Mesenchymal stem cell (in vitro differentiated cells and primary cell): ENCODE measurements at regions not wholly inside any gene's neighbourhood (a gene's known extent, or its start where the extent isn't known, plus 50 kb on each side); places are given as distances from the start of the nearest gene placed in this dataset.
A peak's percentile ranks its signal among the peaks of the same experiment; 100 is the strongest.

Source experiments
- DNase-seq: peaks from one replicate; pipeline ENCODE4 v3.0.0-alpha.2; 2013
- H2AFZ ChIP-seq: one replicate; pipeline ENCODE4 v1.6.1; 2013; ENCODE audit warnings: low read depth, mild to moderate bottlenecking, control low read depth, inconsistent platforms, low read length, moderate library complexity
- H2AK5ac ChIP-seq: 2 replicates; pipeline ENCODE4 v1.6.1; 2013; ENCODE audit warnings: low read length, moderate library complexity, mild to moderate bottlenecking, inconsistent platforms; ENCODE audit not compliant: severe bottlenecking
- H2BK120ac ChIP-seq: one replicate; pipeline ENCODE4 v1.6.1; 2013; ENCODE audit warnings: low read depth, mild to moderate bottlenecking, inconsistent platforms, low read length, moderate library complexity
- H2BK12ac ChIP-seq, 2 experiments: one replicate each; pipeline ENCODE4 v1.6.1; 2013; ENCODE audit warnings: inconsistent platforms in 2 of 2, low read length in 2 of 2, mild to moderate bottlenecking in 2 of 2, moderate library complexity in 2 of 2, control low read depth in 1 of 2
- H2BK15ac ChIP-seq: one replicate; pipeline ENCODE4 v1.6.1; 2013; ENCODE audit warnings: mild to moderate bottlenecking, low read depth, inconsistent platforms; ENCODE audit not compliant: poor library complexity, severe bottlenecking
- H2BK5ac ChIP-seq: 2 replicates; pipeline ENCODE4 v1.6.1; 2013; ENCODE audit warnings: low read depth, mild to moderate bottlenecking, low read length, control low read depth, inconsistent platforms; ENCODE audit not compliant: poor library complexity, severe bottlenecking
- H3K14ac ChIP-seq, 2 experiments: one replicate each; pipeline ENCODE4 v1.6.1; 2013; ENCODE audit warnings: inconsistent platforms in 2 of 2, low read length in 2 of 2, control low read depth in 1 of 2, mild to moderate bottlenecking in 1 of 2, moderate library complexity in 1 of 2
- H3K18ac ChIP-seq, 2 experiments: one replicate each; pipeline ENCODE4 v1.6.1; 2013; ENCODE audit warnings: inconsistent platforms in 2 of 2, low read length in 2 of 2, control low read depth in 1 of 2, low read depth in 1 of 2, mild to moderate bottlenecking in 1 of 2
- H3K23ac ChIP-seq, 2 experiments: one replicate each; pipeline ENCODE4 v1.6.1; 2013; ENCODE audit warnings: inconsistent platforms in 2 of 2, low read length in 2 of 2, mild to moderate bottlenecking in 2 of 2, moderate library complexity in 2 of 2, control low read depth in 1 of 2
- H3K27ac ChIP-seq: 2 replicates; pipeline ENCODE4 v1.5.1; 2013; ENCODE audit warnings: mild to moderate bottlenecking, moderate library complexity, low read length, control low read depth, inconsistent platforms; ENCODE audit not compliant: poor library complexity, severe bottlenecking
- H3K27me3 ChIP-seq, 2 experiments: 2 replicates each; pipeline versions ENCODE4 v1.6.1 to v1.7.0; 2013; ENCODE audit warnings: low read length in 2 of 2, mild to moderate bottlenecking in 2 of 2, moderate library complexity in 2 of 2, control low read depth in 1 of 2, inconsistent platforms in 1 of 2; ENCODE audit not compliant: control insufficient read depth in 1 of 2, insufficient read depth in 1 of 2
- H3K36me3 ChIP-seq, 2 experiments: 2 replicates each; pipeline versions ENCODE4 v1.6.1 to v1.7.0; 2013; ENCODE audit warnings: low read length in 2 of 2, control low read depth in 1 of 2, inconsistent platforms in 1 of 2, low read depth in 1 of 2, mild to moderate bottlenecking in 1 of 2; ENCODE audit not compliant: insufficient read depth in 2 of 2, control insufficient read depth in 1 of 2
- H3K4ac ChIP-seq, 2 experiments: one replicate each; pipeline ENCODE4 v1.6.1; 2013; ENCODE audit warnings: inconsistent platforms in 2 of 2, low read length in 2 of 2, mild to moderate bottlenecking in 2 of 2, moderate library complexity in 2 of 2, control low read depth in 1 of 2, low read depth in 1 of 2
- H3K4me1 ChIP-seq: 2 replicates; pipeline ENCODE4 v1.6.1; 2013; ENCODE audit warnings: low read depth, low read length, control low read depth; ENCODE audit not compliant: control insufficient read depth, insufficient read depth
- H3K4me2 ChIP-seq: 2 replicates; pipeline ENCODE4 v1.6.1; 2013; ENCODE audit warnings: low read length, mild to moderate bottlenecking, inconsistent platforms; ENCODE audit not compliant: poor library complexity, severe bottlenecking
- H3K4me3 ChIP-seq, 2 experiments: 2 replicates each; pipeline versions ENCODE4 v1.5.1 to v1.7.0; 2013; ENCODE audit warnings: low read length in 2 of 2, mild to moderate bottlenecking in 2 of 2, control low read depth in 1 of 2, low read depth in 1 of 2; ENCODE audit not compliant: insufficient read depth in 1 of 2
- H3K79me1 ChIP-seq: replicated peaks from 2 replicates; pipeline ENCODE4 v1.6.1; 2013; ENCODE audit warnings: mild to moderate bottlenecking, control low read depth, low read length, inconsistent platforms; ENCODE audit not compliant: poor library complexity, severe bottlenecking
- H3K9ac ChIP-seq: 2 replicates; pipeline ENCODE4 v1.7.0; 2013; ENCODE audit warnings: mild to moderate bottlenecking, low read length, moderate library complexity
- H3K9me3 ChIP-seq: 2 replicates; pipeline ENCODE4 v1.7.0; 2013; ENCODE audit warnings: mild to moderate bottlenecking, low read length; ENCODE audit not compliant: control insufficient read depth
- H4K8ac ChIP-seq: one replicate; pipeline ENCODE4 v1.6.1; 2013; ENCODE audit warnings: inconsistent platforms, mild to moderate bottlenecking, low read length, moderate library complexity
- H4K91ac ChIP-seq: one replicate; pipeline ENCODE4 v1.6.1; 2013; ENCODE audit warnings: mild to moderate bottlenecking, low read length, inconsistent platforms
- WGBS: methylation state at CpG from one replicate; pipeline ENCODE4 v1.1.7; 2013; ENCODE audit warnings: mixed read lengths; 5-methylcytosine and 5-hydroxymethylcytosine counted together

- 57% methylated on average over 9 of the region's 10 CpGs for WGBS
- Histone ChIP-seq H3K4me2 (no peak overlapping the region), H3K23ac (no peak overlapping the region)
Observed at GRCh38 chr2:37782721-37783371, 111.4 kb upstream of the CDC42EP3 start.

DNA sequence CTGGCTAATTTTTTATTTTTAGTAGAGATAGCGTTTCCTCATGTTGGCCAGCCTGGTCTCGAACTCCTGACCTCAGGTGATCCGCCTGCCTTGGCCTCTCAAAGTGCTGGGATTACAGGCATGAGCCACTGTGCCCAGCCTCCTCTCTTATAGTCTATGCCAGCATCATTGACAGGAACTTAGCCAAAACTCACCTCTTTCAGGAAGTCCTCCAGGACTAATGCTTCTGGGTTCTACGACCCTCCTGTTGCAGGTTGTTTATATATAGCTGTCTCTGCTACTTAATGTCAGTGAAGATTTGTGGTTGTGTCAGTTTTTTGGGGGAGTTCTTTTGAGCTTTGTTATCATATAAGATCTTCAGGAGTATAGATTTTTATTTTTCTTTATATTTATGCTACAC is 112.1 kb upstream of the CDC42EP3 start:
- H2BK12ac ChIP-seq: peak overlapping the region in 1 of 2 experiments; percentile 35
- no peak overlapping the region for H3K9ac ChIP-seq
- no peak overlapping the region for H2BK120ac ChIP-seq
- no peak overlapping the region for H3K23ac ChIP-seq
- H4K91ac ChIP-seq: no peak overlapping the region
- no peak for DNase-seq
- no peak overlapping the region for H2BK5ac ChIP-seq
- H4K8ac ChIP-seq: no peak overlapping the region
- no peak overlapping the region for H3K27ac ChIP-seq
- no peaks in the 10 kb centered on the region for H3K79me1 ChIP-seq
- H3K4ac ChIP-seq: no peak overlapping the region
- no peak overlapping the region for H2AK5ac ChIP-seq
- 100% methylated on average over 3 of the region's 4 CpGs for WGBS
- H2AFZ ChIP-seq: no peak overlapping the region
- no peaks in the 10 kb centered on the region for H3K36me3 ChIP-seq
- no peak overlapping the region for H2BK15ac ChIP-seq
- no peak overlapping the region for H3K4me3 ChIP-seq
- no peak overlapping the region for H3K14ac ChIP-seq
- no peaks in the 10 kb centered on the region for H3K27me3 ChIP-seq
- peak overlapping the region in 1 of 2 experiments; percentile 0 for H3K18ac ChIP-seq
- peaks cover 12% of the 10 kb centered on the region for H3K4me1 ChIP-seq
- peaks cover 13% of the 10 kb centered on the region for H3K9me3 ChIP-seq
- H3K4me2 ChIP-seq: no peak overlapping the region

More at GRCh38 chr2:37782721-37783371, 111.4 kb upstream of the CDC42EP3 start:
- peak overlapping the region; percentile 77 for H2BK15ac ChIP-seq
- no peak overlapping the region for H2BK5ac ChIP-seq
- no peaks in the 10 kb centered on the region for H3K27me3 ChIP-seq
- H3K4me1 ChIP-seq: peaks cover 12% of the 10 kb centered on the region
- H2AK5ac ChIP-seq: peak overlapping the region; percentile 49
- no peak overlapping the region for H3K9ac ChIP-seq
- DNase-seq: peak; percentile 51
- H2BK12ac ChIP-seq: peak overlapping the region; percentile 14 to 78
- H4K8ac ChIP-seq: peak overlapping the region; percentile 19
- H3K4me3 ChIP-seq: no peak overlapping the region
- no peaks in the 10 kb centered on the region for H3K36me3 ChIP-seq
- H3K79me1 ChIP-seq: no peaks in the 10 kb centered on the region
- H3K27ac ChIP-seq: no peak overlapping the region
- H3K14ac ChIP-seq: no peak overlapping the region
- no peak overlapping the region for H2AFZ ChIP-seq
- H3K4ac ChIP-seq: peak overlapping the region; percentile 5 to 34
- peak overlapping the region; percentile 51 to 64 for H3K18ac ChIP-seq
- peaks cover 6% of the 10 kb centered on the region for H3K9me3 ChIP-seq
- no peak overlapping the region for H2BK120ac ChIP-seq
- peak overlapping the region; percentile 31 for H4K91ac ChIP-seq

DNA sequence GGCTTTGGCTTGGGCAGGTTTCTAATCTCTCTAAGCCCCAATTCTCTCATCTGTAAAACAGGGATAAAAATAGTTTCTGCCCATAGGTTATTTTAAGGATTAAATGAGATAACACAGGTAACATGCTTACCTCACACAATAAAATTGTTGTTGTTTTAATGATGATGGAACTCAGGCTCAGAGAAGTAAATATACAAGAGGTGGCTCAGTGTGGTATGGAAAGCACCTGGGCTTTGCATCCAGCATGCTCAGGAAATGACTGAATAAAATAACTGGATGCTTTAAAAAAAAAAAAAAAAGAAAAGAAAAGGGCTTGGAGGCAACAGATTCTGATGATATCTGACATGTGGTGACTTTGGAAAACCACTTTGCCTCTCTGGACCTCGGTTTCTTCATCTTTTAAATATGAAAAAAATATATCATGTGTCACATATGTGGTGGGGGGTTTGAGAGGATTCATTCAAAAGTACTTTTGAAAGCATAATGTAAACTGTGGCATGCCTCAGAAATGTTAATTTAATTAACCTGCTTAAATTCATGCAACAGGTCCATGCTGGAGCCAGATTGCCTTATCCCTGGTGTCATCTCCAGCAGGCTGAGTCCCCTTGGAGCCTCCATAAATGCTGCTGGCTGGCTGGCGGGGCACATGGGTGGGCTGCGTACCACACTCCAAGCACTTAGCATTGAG is 112.8 kb upstream of the CDC42EP3 start:
- peak overlapping the region; percentile 91 to 96 for H2BK12ac ChIP-seq
- no peaks in the 10 kb centered on the region for H3K27me3 ChIP-seq
- no peaks in the 10 kb centered on the region for H3K79me1 ChIP-seq
- no peak overlapping the region for H3K4me3 ChIP-seq
- H2BK5ac ChIP-seq: no peak overlapping the region
- no peak overlapping the region for H2BK15ac ChIP-seq
- H2BK120ac ChIP-seq: peak overlapping the region; percentile 66
- no peak overlapping the region for H3K4me2 ChIP-seq
- peak overlapping the region; percentile 84 for H2AK5ac ChIP-seq
- H3K23ac ChIP-seq: no peak overlapping the region
- peak overlapping the region; percentile 70 for H4K91ac ChIP-seq
- H2AFZ ChIP-seq: no peak overlapping the region
- H3K4ac ChIP-seq: peak overlapping the region; percentile 68 to 88
- DNase-seq: no peak
- 100% methylated on average over 1 of the region's 3 CpGs for WGBS
- peak overlapping the region; percentile 82 for H4K8ac ChIP-seq
- peaks cover 12% of the 10 kb centered on the region for H3K4me1 ChIP-seq
- H3K18ac ChIP-seq: peak overlapping the region; percentile 46 to 75
- no peak overlapping the region for H3K27ac ChIP-seq
- H3K9me3 ChIP-seq: peaks cover 20% of the 10 kb centered on the region
- no peak overlapping the region for H3K9ac ChIP-seq
- no peaks in the 10 kb centered on the region for H3K36me3 ChIP-seq
- peak overlapping the region in 1 of 2 experiments; percentile 87 for H3K14ac ChIP-seq

GRCh38 chr2:37784759-37785149 is 113.3 kb upstream of the CDC42EP3 start:
- no peak overlapping the region for H3K4me2 ChIP-seq
- H2BK15ac ChIP-seq: no peak overlapping the region
- H3K36me3 ChIP-seq: no peaks in the 10 kb centered on the region
- WGBS: 98% methylated on average over 5 of the region's 5 CpGs
- H3K23ac ChIP-seq: no peak overlapping the region
- no peak for DNase-seq
- peaks cover 12% of the 10 kb centered on the region for H3K4me1 ChIP-seq
- H2AK5ac ChIP-seq: peak overlapping the region; percentile 84
- peak overlapping the region; percentile 70 for H4K91ac ChIP-seq
- no peak overlapping the region for H3K27ac ChIP-seq
- no peaks in the 10 kb centered on the region for H3K27me3 ChIP-seq
- peak overlapping the region in 1 of 2 experiments; percentile 87 for H3K14ac ChIP-seq
- peak overlapping the region; percentile 68 to 88 for H3K4ac ChIP-seq
- H3K18ac ChIP-seq: peak overlapping the region; percentile 46 to 75
- peak overlapping the region; percentile 82 for H4K8ac ChIP-seq
- H2BK12ac ChIP-seq: peak overlapping the region; percentile 91 to 96
- no peak overlapping the region for H3K4me3 ChIP-seq
- no peak overlapping the region for H2AFZ ChIP-seq
- H2BK5ac ChIP-seq: no peak overlapping the region
- no peak overlapping the region for H3K9ac ChIP-seq
- no peaks in the 10 kb centered on the region for H3K79me1 ChIP-seq
- H2BK120ac ChIP-seq: peak overlapping the region; percentile 66
- H3K9me3 ChIP-seq: peaks cover 21% of the 10 kb centered on the region
